ENCODE measurements at regions not wholly inside any gene's neighbourhood (a gene's known extent, or its start where the extent isn't known, plus 50 kb on each side); places are given as distances from the start of the nearest gene placed in this dataset.

- no peak overlapping the region for H3K4me3 ChIP-seq (ENCODE audit: low read depth, low read length)
- no peak for TF ChIP-seq CTCF (conservative IDR thresholded peaks at IDR 0.05; ENCODE audit: low read depth, low read length)
- DNase-seq (ENCODE audit: low read depth), result no peak
Measured at GRCh38 chr10:124346831-124347230, 71.9 kb downstream of the OAT start.

- no peak for TF ChIP-seq CTCF (conservative IDR thresholded peaks at IDR 0.05; ENCODE audit: low read depth, low read length)
- no peak for DNase-seq (ENCODE audit: low read depth)
- H3K4me3 ChIP-seq (ENCODE audit: low read depth, low read length), result no peak overlapping the region
Measured at GRCh38 chr10:124345521-124345920, 73.2 kb downstream of the OAT start.

- TF ChIP-seq CTCF (conservative IDR thresholded peaks at IDR 0.05; ENCODE audit: low read depth, low read length), result no peak
- no peak for DNase-seq (ENCODE audit: low read depth)
- no peak overlapping the region for H3K4me3 ChIP-seq (ENCODE audit: low read depth, low read length)
Measured at GRCh38 chr10:124344931-124345330, 73.8 kb downstream of the OAT start.

- no peak for DNase-seq (ENCODE audit: low read depth)
- TF ChIP-seq CTCF (conservative IDR thresholded peaks at IDR 0.05; ENCODE audit: low read depth, low read length), result no peak
- no peak overlapping the region for H3K4me3 ChIP-seq (ENCODE audit: low read depth, low read length)
Measured at GRCh38 chr10:124344266-124344590, 74.5 kb downstream of the OAT start.

GRCh38 chr10:124343351-124344265, 75.1 kb downstream of the OAT start:
- no peak for TF ChIP-seq CTCF (conservative IDR thresholded peaks at IDR 0.05; ENCODE audit: low read depth, low read length)
- no peak overlapping the region for H3K4me3 ChIP-seq (ENCODE audit: low read depth, low read length)
- no peak for DNase-seq (ENCODE audit: low read depth)

GRCh38 chr10:124342821-124343170, 75.9 kb downstream of the OAT start:
- DNase-seq (ENCODE audit: low read depth), result no peak
- TF ChIP-seq CTCF (conservative IDR thresholded peaks at IDR 0.05; ENCODE audit: low read depth, low read length), result no peak
- H3K4me3 ChIP-seq (ENCODE audit: low read depth, low read length), result no peak overlapping the region

Measured in choroid plexus epithelial cell (primary cell).